GM12878 (cell line): ENCODE measurements at regions not wholly inside any gene's neighbourhood (a gene's known extent, or its start where the extent isn't known, plus 50 kb on each side); places are given as distances from the start of the nearest gene placed in this dataset.

ENCODE experiments used
- ATAC-seq: fragments of 200-7000 bp; cut with Tn5 transposase; 3 replicates; pipeline ENCODE4 v1.9.1; 2020; ENCODE audit warnings: mild to moderate bottlenecking, moderate library complexity
- BruUV-seq: library from RNA; stranded (reverse); fragments of 400-500 nt; replicated peaks from 2 replicates; lab custom pipeline; 2021; lab: Mats Ljungman, UMichigan
- CTCF ChIA-PET: fragments of 300-600 bp; sonication (Branson Sonifier 250); formaldehyde crosslinking; extraction: SDS; loops from one replicate; lab custom pipeline; 2021; ENCODE audit warnings: inconsistent platforms; lab: Yijun Ruan, JAX
- POLR2A ChIA-PET: fragments of 350-600 bp; formaldehyde crosslinking; extraction: SDS; loops from one replicate; lab custom pipeline; 2021; ENCODE audit warnings: inconsistent platforms; lab: Charles Lee
- RAD21 ChIA-PET: fragments of 300-600 bp; sonication (Branson Sonifier 250); formaldehyde crosslinking; loops from one replicate; lab custom pipeline; 2023; ENCODE audit warnings: antibody characterized with exemption; ENCODE audit not compliant: unreplicated experiment; lab: Charles Lee
- SMC1A ChIA-PET: fragments of 300-600 bp; sonication (Branson Sonifier 250); formaldehyde crosslinking; loops from one replicate; lab custom pipeline; 2023; ENCODE audit not compliant: unreplicated experiment, uncharacterized antibody; lab: Charles Lee
- DNase-seq: peaks from one replicate; pipeline ENCODE4 v3.0.0-alpha.2; 2011; ENCODE audit warnings: low read depth, low spot score
- FAIRE-seq: peaks from 3 replicates; lab custom pipeline; 2011; peaks lifted over from hg19 to GRCh38; lab: Jason Lieb, UNC
- H2AFZ ChIP-seq: 2 replicates; pipeline ENCODE4 v1.6.0; 2011; ENCODE audit warnings: low read depth, low read length, control low read depth; ENCODE audit not compliant: control insufficient read depth
- H3K27ac ChIP-seq: 2 replicates; pipeline ENCODE4 v1.5.1; 2011; ENCODE audit warnings: control low read depth; ENCODE audit not compliant: control insufficient read depth, insufficient read depth
- H3K27me3 ChIP-seq, 2 experiments: replicated peaks in 1 of 2; 2 replicates each; pipeline versions ENCODE4 v1.6.0 to v1.6.1; 2011; ENCODE audit warnings: low read length in 1 of 2; ENCODE audit not compliant: control insufficient read depth in 2 of 2, insufficient read depth in 2 of 2
- H3K36me3 ChIP-seq, 2 experiments: 2 replicates each; pipeline ENCODE4 v1.5.1; 2011; ENCODE audit warnings: low read length in 1 of 2; ENCODE audit not compliant: control insufficient read depth in 2 of 2, insufficient read depth in 2 of 2
- H3K4me1 ChIP-seq: 2 replicates; pipeline ENCODE4 v1.6.1; 2011; ENCODE audit warnings: mild to moderate bottlenecking, low read length, moderate library complexity, mixed read lengths; ENCODE audit not compliant: control insufficient read depth, insufficient read depth
- H3K4me2 ChIP-seq: 2 replicates; pipeline ENCODE4 v1.6.0; 2011; ENCODE audit warnings: control low read depth; ENCODE audit not compliant: control insufficient read depth, insufficient read depth
- H3K4me3 ChIP-seq: fragments of 200-600 bp; sonication (generic); 2 replicates; pipeline ENCODE4 v1.5.1; 2016
- H3K79me2 ChIP-seq: 2 replicates; pipeline ENCODE4 v1.6.0; 2011; ENCODE audit warnings: low read length; ENCODE audit not compliant: control insufficient read depth, insufficient read depth
- H3K9ac ChIP-seq: 2 replicates; pipeline ENCODE4 v1.8.0; 2011; ENCODE audit warnings: low read length, control low read depth, mixed read lengths; ENCODE audit not compliant: control insufficient read depth, insufficient read depth
- H3K9me3 ChIP-seq: replicated peaks from 3 replicates; pipeline ENCODE4 v1.5.1; 2011; ENCODE audit warnings: mild to moderate bottlenecking, low read length; ENCODE audit not compliant: control insufficient read depth, insufficient read depth
- H4K20me1 ChIP-seq: 2 replicates; pipeline ENCODE4 v1.6.0; 2011; ENCODE audit not compliant: control insufficient read depth, insufficient read depth
- ETV6 ChIP-seq, 2 experiments: fragments of 450-650 bp in 1 of 2; IDR thresholded peaks in 1 of 2; conservative IDR thresholded peaks in 1 of 2; 2 replicates each; pipeline ENCODE4 v1.6.1; 2014; ENCODE audit warnings: antibody characterized with exemption in 1 of 2, borderline replicate concordance in 1 of 2, low read depth in 1 of 2, mild to moderate bottlenecking in 1 of 2, moderate library complexity in 1 of 2
- KDM1A ChIP-seq: fragments of 200-600 bp; sonication (generic); IDR thresholded peaks from 2 replicates; pipeline ENCODE4 v1.6.1; 2016; ENCODE audit warnings: borderline replicate concordance
- NFYB ChIP-seq: IDR thresholded peaks from 2 replicates; pipeline ENCODE4 v1.6.1; 2011; ENCODE audit warnings: low read depth, mild to moderate bottlenecking, low read length, improper control_type of control experiment, moderate library complexity; ENCODE audit not compliant: insufficient read depth
- NRF1 ChIP-seq: conservative IDR thresholded peaks from 2 replicates; pipeline ENCODE4 v1.6.1; 2011; ENCODE audit warnings: mild to moderate bottlenecking, low read depth, low read length, improper control_type of control experiment
- RAD21 ChIP-seq: IDR thresholded peaks from 2 replicates; pipeline ENCODE4 v1.6.1; 2011; ENCODE audit warnings: mild to moderate bottlenecking, low read depth, low read length, moderate library complexity; ENCODE audit not compliant: insufficient read depth
- WGBS: methylation state at CpG from one replicate; pipeline ENCODE4 v1.1.6; 2016; ENCODE audit warnings: low lambda C conversion rate; ENCODE audit not compliant: insufficient replicate concordance, insufficient coverage; ENCODE audit errors: missing lambda C conversion rate; 5-methylcytosine and 5-hydroxymethylcytosine counted together
- in situ Hi-C: fragments of 300-500 bp; cut with MboI; formaldehyde crosslinking; loops from 9 replicates; pipeline ENCODE4 v1.14.3; 2018; ENCODE audit warnings: mixed read lengths
- intact Hi-C: fragments of 100-400 bp; cut with micrococcal nuclease; formaldehyde crosslinking; loops from one replicate; pipeline ENCODE4 v1.14.2; 2022; ENCODE audit not compliant: unreplicated experiment
- TF ChIP-seq, protein P1 (sequence below), 3 experiments: IDR thresholded peaks in 2 of 3; conservative IDR thresholded peaks in 1 of 3; 2 replicates each; pipeline ENCODE4 v1.5.1; 2011; ENCODE audit warnings: low read depth in 3 of 3, low read length in 3 of 3, mild to moderate bottlenecking in 3 of 3, control low read depth in 2 of 3, moderate library complexity in 2 of 3, inconsistent platforms in 1 of 3, mixed read lengths in 1 of 3; ENCODE audit not compliant: control insufficient read depth in 2 of 3, insufficient read depth in 1 of 3; ENCODE audit errors: extremely low read depth in 1 of 3
- TF ChIP-seq, protein P2 (sequence below): IDR thresholded peaks from 2 replicates; pipeline ENCODE4 v1.6.1; 2012; ENCODE audit warnings: low read depth, low read length, improper control_type of control experiment

DNA sequence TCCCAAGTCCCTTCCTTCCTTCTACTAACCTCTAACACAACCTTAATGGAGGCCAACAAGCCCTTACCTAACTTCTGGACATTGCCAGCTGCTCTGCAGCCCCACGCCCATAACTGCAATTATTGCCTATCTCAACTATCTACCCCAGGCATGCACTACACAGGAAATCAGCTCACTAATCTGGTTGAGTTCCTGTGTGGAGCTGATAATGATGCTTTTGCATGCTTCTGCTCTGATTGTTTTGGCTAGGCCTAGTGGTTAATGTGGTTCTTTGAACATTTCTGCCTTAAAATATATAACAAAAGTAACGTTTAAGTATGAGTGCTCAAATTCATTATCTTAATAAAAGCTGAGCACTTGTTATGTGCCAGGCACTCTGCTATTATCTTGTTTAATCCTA, 463.9 kb downstream of the MFSD1 start (continued):
- no peak for TF ChIP-seq ETV6 (conservative IDR thresholded peaks at IDR 0.05 in 1 of 2, IDR thresholded peaks at IDR 0.05 in 1 of 2; ENCODE audit: borderline replicate concordance in 1 of 2, low read depth in 1 of 2)

DNA sequence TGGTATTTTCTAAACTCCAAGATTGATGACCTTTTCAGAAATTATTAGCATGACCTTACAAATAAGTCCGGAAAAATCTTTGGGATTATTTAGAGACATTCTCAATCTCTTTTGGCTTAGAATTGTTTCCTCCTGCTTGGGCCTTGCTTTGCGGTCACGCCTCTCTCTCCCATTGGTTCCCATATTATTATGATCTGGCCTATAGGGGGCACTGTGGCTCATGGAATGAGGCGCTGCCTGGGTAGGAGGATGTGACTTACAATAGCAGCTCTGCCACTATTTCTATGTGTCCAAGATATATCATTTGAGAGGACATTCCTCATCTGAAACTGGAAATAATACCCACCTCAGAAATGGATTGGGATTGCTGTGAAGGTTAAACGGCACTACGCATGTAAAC, 464.9 kb downstream of the MFSD1 start:
- TF ChIP-seq KDM1A (no peak), NFYB (peak; percentile 55; the same call in 1 of the 2 replicates), NRF1 (no peak), RAD21 (peak; percentile 43; the same call in 1 of the 2 replicates)
- TF ChIP-seq, protein P1, sequence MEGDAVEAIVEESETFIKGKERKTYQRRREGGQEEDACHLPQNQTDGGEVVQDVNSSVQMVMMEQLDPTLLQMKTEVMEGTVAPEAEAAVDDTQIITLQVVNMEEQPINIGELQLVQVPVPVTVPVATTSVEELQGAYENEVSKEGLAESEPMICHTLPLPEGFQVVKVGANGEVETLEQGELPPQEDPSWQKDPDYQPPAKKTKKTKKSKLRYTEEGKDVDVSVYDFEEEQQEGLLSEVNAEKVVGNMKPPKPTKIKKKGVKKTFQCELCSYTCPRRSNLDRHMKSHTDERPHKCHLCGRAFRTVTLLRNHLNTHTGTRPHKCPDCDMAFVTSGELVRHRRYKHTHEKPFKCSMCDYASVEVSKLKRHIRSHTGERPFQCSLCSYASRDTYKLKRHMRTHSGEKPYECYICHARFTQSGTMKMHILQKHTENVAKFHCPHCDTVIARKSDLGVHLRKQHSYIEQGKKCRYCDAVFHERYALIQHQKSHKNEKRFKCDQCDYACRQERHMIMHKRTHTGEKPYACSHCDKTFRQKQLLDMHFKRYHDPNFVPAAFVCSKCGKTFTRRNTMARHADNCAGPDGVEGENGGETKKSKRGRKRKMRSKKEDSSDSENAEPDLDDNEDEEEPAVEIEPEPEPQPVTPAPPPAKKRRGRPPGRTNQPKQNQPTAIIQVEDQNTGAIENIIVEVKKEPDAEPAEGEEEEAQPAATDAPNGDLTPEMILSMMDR (IDR thresholded peaks at IDR 0.05 in 2 of 3, conservative IDR thresholded peaks at IDR 0.05 in 1 of 3; ENCODE audit: control insufficient read depth in 2 of 3, extremely low read depth in 1 of 3, insufficient read depth in 1 of 3, low read depth in 3 of 3, low read length in 3 of 3), result peak; percentile 18 to 38 (median 31); a peak in 4 of 6 replicates
- TF ChIP-seq, protein P2, sequence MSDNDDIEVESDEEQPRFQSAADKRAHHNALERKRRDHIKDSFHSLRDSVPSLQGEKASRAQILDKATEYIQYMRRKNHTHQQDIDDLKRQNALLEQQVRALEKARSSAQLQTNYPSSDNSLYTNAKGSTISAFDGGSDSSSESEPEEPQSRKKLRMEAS, result no peak
- RAD21 ChIA-PET, result interaction anchor here (0.5 to 1.1 kb wide), 3 partner anchors 10 to 539 kb away, joined by 3 read pairs; no protein-coding TSS in a partner anchor
- intact Hi-C loops, result loop anchor here (10.0 kb wide), 1 partner anchor 738 kb away; no protein-coding TSS in a partner anchor
- DNase-seq (no peak), ATAC-seq (peak; percentile 79), FAIRE-seq (no peak)
- no TSS peak for BruUV-seq
- Histone ChIP-seq H3K36me3 (no peaks in the 10 kb centered on the region), H3K9me3 (no peaks in the 10 kb centered on the region), H3K4me1 (no peaks in the 10 kb centered on the region), H3K27ac (no peak overlapping the region), H3K4me3 (no peak overlapping the region), H3K9ac (no peak overlapping the region), H2AFZ (no peak overlapping the region), H3K27me3 (no peaks in the 10 kb centered on the region; a peak in 1 of 4 replicates), H3K79me2 (no peaks in the 10 kb centered on the region), H4K20me1 (no peaks in the 10 kb centered on the region; the same call in 1 of the 2 replicates), H3K4me2 (no peak overlapping the region)
- 77% methylated on average over 6 of the region's 6 CpGs for WGBS
- SMC1A ChIA-PET, result interaction anchor here (1.5 to 1.8 kb wide), 2 partner anchors 10 to 14 kb away, joined by 4 to 7 read pairs; no protein-coding TSS in a partner anchor
- POLR2A ChIA-PET, result no interaction called here
- CTCF ChIA-PET, result interaction anchor here (0.6 to 5.4 kb wide), 16 partner anchors 10 to 941 kb away, joined by 3 to 49 read pairs (median 4); no protein-coding TSS in a partner anchor
- in situ Hi-C loops, result no loop called here
